GF-D8 (cell line): ENCODE measurements at regions not wholly inside any gene's neighbourhood (a gene's known extent, or its start where the extent isn't known, plus 50 kb on each side); places are given as distances from the start of the nearest gene placed in this dataset.
"Not testable (repeated sequence)": the region's sequence is repeated elsewhere in the genome, so short reads cannot be mapped to it uniquely, and the experiment has no call there.

Experiments used
- DNase-seq: peaks from one replicate; lab custom pipeline; 2025; lab: John Stamatoyannopoulos, UW

- no peak for DNase-seq
These were observed 402.9 kb upstream of the CLINT1 start for GRCh38 chr5:158261674-158262367.

DNA sequence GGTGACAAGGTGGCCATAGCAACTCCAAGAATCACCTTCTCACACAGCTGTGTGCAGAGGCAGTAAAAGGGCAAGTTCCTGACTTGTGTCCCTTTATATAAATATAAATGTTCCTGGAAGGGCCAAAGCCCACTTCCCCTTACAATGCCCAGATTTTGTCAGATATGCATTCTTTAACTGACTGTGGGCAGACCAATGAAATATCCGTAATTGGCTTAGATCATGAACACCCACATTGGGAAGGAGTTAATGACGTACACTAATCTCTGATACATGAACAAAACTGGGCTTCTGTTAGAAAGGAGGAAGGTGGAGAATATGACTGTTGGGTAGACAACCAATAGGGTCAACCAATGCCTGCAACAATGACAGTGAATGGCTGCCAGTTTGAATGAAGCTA lies 397.2 kb upstream of the CLINT1 start:
- no peak for DNase-seq

DNA sequence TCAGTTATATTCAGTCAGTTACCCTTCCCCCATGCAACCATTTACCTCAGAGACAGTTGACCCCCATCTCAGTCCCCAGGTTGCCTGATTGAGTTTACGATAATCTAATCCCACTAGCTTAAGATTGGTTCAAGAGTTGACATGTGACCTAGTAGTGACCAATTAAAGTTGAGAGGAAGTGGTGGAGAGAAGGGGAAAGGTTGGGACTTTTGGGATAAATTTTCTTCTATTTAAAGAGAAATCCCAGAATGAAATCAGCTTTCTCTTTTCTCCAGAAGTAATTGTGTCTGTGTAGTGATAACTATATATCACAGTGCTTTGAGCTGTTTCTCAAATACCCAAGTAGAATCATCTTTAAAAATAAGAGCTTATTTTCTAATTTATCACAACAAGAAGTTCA lies 396.7 kb upstream of the CLINT1 start:
- no peak for DNase-seq

GRCh38 chr5:158246661-158247060 lies 387.7 kb upstream of the CLINT1 start:
- no peak for DNase-seq

- DNase-seq, result no peak
These were observed 386.6 kb upstream of the CLINT1 start for GRCh38 chr5:158245513-158245912.

GRCh38 chr5:158244882-158245281 lies 385.9 kb upstream of the CLINT1 start:
- no peak for DNase-seq

DNA sequence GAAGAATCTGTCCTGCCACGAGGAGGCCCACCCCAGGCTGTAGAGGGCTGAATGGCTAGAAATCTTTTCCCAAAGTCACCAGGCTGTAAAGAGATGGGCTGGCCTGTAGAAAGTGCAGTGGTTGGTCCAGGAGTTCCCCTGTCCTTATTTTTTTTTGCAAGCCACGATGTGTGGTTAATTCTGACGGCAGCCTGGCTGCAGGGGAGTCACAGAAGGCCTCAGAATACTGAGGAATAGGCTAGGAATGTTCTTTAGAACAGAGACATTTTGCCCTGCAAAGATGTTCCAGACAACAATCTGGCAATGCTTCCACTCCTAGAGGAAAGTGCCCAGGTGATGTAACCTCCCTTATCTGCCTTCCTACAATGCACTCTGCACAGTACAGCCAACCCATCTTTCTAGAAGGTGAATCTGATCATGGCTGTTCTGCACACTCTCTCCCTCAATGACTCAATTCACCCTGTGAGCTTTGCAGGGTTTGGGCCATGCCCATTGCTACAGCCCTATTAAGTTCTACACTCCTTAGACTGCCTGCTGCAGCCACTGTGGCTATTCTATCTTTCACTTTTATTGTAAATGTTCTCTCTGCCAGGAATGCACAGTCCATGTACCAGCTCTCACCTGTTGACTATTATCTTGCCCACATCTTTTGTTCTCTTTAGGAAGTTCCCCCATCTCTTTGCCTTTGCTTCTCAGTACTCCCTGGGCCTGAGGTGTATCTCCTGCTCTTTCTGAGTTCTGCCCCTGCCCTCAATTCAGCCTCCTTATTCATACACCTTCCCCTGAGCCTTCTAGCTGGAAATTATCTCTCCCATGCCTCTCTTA lies 377.8 kb upstream of the CLINT1 start:
- DNase-seq, result no peak

GRCh38 chr5:158235159-158235547 lies 376.2 kb upstream of the CLINT1 start:
- no peak for DNase-seq

GRCh38 chr5:158234323-158235158 lies 375.6 kb upstream of the CLINT1 start:
- DNase-seq, result no peak

DNA sequence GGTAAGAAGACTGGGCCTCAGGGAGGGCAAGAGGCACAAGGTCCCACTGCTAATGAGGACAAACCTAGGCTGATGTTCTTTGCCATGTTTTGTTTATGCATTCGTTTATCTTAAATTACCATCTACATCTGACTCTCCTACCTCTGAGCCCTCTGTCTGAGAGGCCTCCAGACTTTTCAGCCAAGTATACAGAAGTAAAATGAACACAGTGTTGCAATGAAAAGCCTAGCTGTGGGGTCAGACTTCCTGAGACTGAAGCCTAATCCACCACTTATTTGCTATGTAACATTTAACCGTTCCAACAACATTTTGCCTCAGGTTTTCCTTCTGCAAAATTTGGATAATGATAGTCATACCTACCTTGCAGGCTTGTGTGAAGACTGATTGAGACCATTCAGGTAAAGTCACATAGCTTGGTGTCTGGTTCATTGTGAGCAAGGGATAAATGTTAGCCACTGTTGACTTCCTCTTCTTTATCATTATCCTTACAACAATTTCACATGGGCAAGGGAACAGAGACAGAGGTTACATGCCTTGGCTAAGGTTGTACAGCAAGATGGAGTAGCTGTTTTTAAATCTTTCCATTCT lies 374.9 kb upstream of the CLINT1 start:
- no peak for DNase-seq

DNA sequence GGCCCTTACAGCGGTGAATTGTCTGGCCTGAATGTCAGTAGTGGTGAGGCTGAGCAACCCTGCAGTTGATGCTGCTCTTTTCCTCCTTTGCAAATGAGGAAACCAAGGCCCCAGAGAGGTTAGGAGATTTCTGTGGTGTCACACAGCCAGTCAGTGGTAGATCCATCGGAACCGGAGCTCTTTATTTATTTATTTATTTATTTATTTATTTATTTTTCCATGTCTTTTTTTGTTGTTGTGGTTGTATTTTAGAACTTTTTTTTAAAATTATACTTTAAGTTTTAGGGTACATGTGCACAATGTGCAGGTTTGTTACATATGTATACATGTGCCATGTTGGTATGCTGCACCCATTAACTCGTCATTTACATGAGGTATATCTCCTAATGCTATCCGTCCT lies 368.4 kb upstream of the CLINT1 start:
- DNase-seq, result not testable (repeated sequence)

- no peak for DNase-seq
These were observed 367.6 kb upstream of the CLINT1 start for GRCh38 chr5:158226496-158226895.

DNA sequence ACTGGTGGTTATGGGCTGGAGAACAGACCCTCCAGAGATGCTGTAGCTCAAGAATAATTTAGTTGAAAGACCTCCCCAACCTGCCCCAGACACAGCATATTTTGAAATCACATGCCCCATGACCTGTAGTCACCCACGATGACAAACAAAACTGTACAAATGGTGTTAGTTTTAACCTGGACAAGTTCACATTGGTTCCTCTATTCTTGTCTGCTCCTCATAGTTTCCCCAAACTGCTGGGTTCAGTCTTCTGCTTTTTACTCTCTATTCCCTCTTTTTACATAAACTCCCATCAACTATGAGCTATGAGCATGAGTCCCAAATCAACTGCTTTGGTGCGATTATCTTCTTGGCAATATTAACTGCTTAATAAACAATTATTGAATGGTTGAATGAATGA lies 365.3 kb upstream of the CLINT1 start:
- DNase-seq, result no peak

GRCh38 chr5:158223054-158223600 lies 364.2 kb upstream of the CLINT1 start:
- no peak for DNase-seq

DNA sequence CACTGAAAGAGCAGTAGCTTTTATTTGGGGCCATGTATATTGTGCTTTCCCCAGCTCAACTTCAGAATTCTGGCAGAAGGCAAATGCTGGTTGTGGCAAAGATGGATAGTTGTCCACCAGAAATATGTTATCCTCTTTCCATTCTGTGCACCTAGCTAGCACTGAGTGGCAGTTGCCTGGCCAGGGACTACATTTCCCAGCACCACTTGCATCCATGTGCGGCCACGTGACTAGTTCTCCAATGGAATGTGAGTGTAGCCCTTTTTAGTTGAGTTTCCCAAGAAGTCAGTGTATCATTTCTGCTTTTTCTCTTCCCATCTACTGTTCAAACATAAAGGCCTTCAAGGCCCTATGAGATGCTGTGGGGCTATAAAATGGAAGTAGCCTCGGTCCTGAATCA lies 354.0 kb upstream of the CLINT1 start:
- DNase-seq, result no peak

GRCh38 chr5:158212237-158212636 lies 353.3 kb upstream of the CLINT1 start:
- DNase-seq, result no peak

GRCh38 chr5:158209219-158209908 lies 350.4 kb upstream of the CLINT1 start:
- DNase-seq, result no peak

DNA sequence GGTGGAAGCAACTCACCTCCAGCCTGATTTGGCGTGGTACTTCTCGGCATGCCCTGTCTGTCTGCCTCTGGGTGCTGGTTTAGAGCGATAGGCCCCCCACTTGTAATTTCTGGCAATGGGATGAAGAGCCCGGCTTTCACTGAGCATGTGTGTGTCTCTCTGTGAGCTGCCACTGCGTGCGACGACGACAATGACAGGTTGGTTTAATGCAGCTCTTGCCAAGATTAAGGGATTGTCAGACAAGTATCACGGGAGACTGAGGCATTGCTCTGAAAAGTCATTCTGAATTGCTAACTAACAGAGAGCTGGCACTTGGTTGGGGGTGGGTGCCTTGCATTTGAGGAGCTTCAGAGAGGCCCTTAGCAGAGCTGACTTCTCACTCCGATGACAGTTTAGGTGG lies 348.8 kb upstream of the CLINT1 start:
- DNase-seq, result no peak

- DNase-seq, result no peak
These were observed 347.0 kb upstream of the CLINT1 start for GRCh38 chr5:158205992-158206391.

DNA sequence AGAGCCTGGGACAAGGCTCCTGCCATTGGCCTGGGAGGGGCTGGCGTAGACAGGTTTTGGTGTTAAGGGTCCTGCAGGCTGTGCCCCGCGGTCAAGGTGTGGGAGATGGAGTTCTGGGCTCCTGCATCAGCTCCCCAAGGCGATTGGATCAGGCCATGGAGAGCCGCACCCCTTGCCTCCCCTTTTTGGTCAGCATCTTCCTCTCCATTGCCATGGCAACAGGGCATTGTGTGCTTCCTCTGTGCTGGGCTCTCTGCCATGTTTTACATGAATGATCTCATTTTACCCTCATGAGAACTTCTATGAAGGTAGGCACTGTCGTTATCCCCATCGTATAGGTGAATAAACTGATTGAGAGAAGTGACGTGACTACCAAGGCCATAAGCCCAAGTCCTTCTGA lies 344.3 kb upstream of the CLINT1 start:
- no peak for DNase-seq

- DNase-seq, result no peak
These were observed 343.9 kb upstream of the CLINT1 start for GRCh38 chr5:158202801-158203200.
